Activated CD8-positive, alpha-beta T cell treated with anti-CD3 and anti-CD28 coated beads, Interleukin-2, amount 10 ng/mL, durations not matched to agents 7 days and 5 days (primary cell): ENCODE measurements at regions not wholly inside any gene's neighbourhood (a gene's known extent, or its start where the extent isn't known, plus 50 kb on each side); places are given as distances from the start of the nearest gene placed in this dataset.

ENCODE experiments used
- ATAC-seq: fragments of 150-1000 bp; cut with Tn5 transposase; one replicate; pipeline ENCODE4 v1.10.0; 2021; ENCODE audit warnings: moderate library complexity
- CTCF ChIA-PET: fragments of 350-600 bp; sonication (Branson Sonifier 250); formaldehyde crosslinking; loops from one replicate; lab custom pipeline; 2021; ENCODE audit warnings: antibody characterized with exemption; lab: Charles Lee
- POLR2A ChIA-PET: fragments of 350-600 bp; sonication (Branson Sonifier 250); formaldehyde crosslinking; loops from one replicate; lab custom pipeline; 2021; ENCODE audit warnings: antibody characterized with exemption; lab: Charles Lee
- DNase-seq: peaks from one replicate; pipeline ENCODE4 v3.0.0-alpha.2; 2020
- H3K27ac Mint-ChIP-seq: one replicate; pipeline ENCODE4 v1.8.0; 2021; ENCODE audit warnings: mild to moderate bottlenecking, mixed read lengths
- H3K27me3 Mint-ChIP-seq: one replicate; pipeline ENCODE4 v1.8.0; 2021; ENCODE audit warnings: low read depth, mixed read lengths
- H3K36me3 Mint-ChIP-seq: one replicate; pipeline ENCODE4 v1.8.0; 2021; ENCODE audit warnings: low read depth, mixed read lengths
- H3K4me1 Mint-ChIP-seq: one replicate; pipeline ENCODE4 v1.8.0; 2021; ENCODE audit warnings: low read depth, mixed read lengths
- H3K4me3 Mint-ChIP-seq: one replicate; pipeline ENCODE4 v1.8.0; 2021; ENCODE audit warnings: mild to moderate bottlenecking, mixed read lengths
- H3K9me3 Mint-ChIP-seq: one replicate; pipeline ENCODE4 v1.8.0; 2022; ENCODE audit warnings: mixed read lengths; ENCODE audit not compliant: insufficient read depth

- Mint-ChIP-seq H3K4me3 (no peak overlapping the region), H3K36me3 (no peaks in the 10 kb centered on the region), H3K4me1 (no peaks in the 10 kb centered on the region), H3K27ac (no peak overlapping the region), H3K9me3 (no peaks in the 10 kb centered on the region), H3K27me3 (peaks cover 2% of the 10 kb centered on the region)
- no peak for DNase-seq
- ChIA-PET CTCF (no interaction called here), POLR2A (no interaction called here)
- no peak for ATAC-seq
These were observed 135.4 kb upstream of the SLC30A5 start for GRCh38 chr5:68958428-68958827.

DNA sequence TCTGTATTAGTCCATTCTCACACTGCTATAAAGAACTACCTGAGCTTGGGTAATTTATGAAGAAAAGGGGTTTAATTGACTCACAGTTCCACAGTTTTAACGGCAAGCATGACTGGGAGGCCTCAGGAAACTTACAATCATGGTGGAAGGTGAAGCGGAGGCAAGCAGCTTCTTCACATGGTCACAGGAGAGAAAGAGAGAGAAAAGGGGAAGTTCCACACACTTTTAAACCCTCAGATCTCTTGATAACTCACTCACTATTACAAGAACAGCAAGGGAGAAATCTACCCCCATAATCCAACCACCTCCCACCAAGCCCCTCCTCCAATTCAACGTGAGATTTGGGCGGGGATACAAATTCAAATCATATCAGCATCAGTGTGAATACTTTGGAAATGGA, 133.4 kb upstream of the SLC30A5 start:
- no peaks in the 10 kb centered on the region for H3K9me3 Mint-ChIP-seq
- H3K4me1 Mint-ChIP-seq = no peaks in the 10 kb centered on the region
- no peak overlapping the region for H3K27ac Mint-ChIP-seq
- H3K27me3 Mint-ChIP-seq = peaks cover 2% of the 10 kb centered on the region
- no peak for ATAC-seq
- no peak for DNase-seq
- ChIA-PET CTCF (no interaction called here), POLR2A (no interaction called here)
- no peak overlapping the region for H3K4me3 Mint-ChIP-seq
- no peaks in the 10 kb centered on the region for H3K36me3 Mint-ChIP-seq

DNA sequence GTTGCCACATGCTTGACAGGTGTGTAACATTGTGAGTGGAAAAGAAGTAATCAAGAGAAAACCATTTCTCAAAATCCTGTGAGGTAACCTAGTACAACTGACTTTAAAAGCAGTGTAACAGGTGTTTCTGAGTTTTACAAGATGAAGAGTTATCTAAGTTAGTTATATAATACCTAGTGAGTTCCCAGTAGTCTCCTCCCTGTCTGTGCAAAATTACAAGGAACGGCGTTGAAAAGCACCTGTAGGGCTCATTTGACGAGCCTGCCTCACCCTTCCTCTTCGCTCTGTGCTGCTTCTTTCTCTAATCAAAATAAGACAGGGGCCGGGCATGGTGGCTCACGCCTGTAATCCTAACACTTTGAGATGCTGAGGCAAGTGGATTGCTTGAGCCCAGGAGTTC, 132.9 kb upstream of the SLC30A5 start:
- Mint-ChIP-seq H3K4me3 (no peak overlapping the region), H3K27me3 (peaks cover 2% of the 10 kb centered on the region), H3K36me3 (no peaks in the 10 kb centered on the region), H3K4me1 (no peaks in the 10 kb centered on the region), H3K27ac (no peak overlapping the region), H3K9me3 (no peaks in the 10 kb centered on the region)
- ATAC-seq (no peak), DNase-seq (no peak)
- ChIA-PET CTCF (no interaction called here), POLR2A (no interaction called here)

DNA sequence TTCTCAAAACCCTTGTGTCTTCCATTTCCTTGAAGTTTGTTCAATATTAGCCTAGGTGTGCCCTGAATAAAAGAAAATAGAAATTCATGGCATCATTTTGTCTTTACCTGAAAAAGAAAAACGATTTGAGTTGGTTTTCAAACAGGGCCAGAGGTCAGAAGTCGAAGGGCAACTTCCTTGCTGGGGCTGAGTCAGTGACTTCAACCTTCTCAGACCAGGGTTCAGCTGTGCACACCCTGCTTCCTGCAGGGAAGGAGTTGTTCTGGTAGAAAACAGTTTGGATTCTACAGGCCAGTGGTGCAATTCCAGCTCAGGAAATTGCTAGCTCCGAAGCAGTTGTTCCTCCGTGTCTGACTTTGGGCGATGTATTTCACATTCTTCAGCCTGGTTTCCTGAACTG, 132.1 kb upstream of the SLC30A5 start:
- Mint-ChIP-seq H3K9me3 (no peaks in the 10 kb centered on the region), H3K4me1 (no peaks in the 10 kb centered on the region), H3K27ac (no peak overlapping the region), H3K27me3 (peaks cover 2% of the 10 kb centered on the region), H3K36me3 (no peaks in the 10 kb centered on the region), H3K4me3 (no peak overlapping the region)
- CTCF ChIA-PET = interaction anchor here (0.6 kb wide), 1 partner anchor 1755 kb away, joined by 4 read pairs; no protein-coding TSS in a partner anchor
- POLR2A ChIA-PET = no interaction called here
- ATAC-seq (no peak), DNase-seq (no peak)

DNA sequence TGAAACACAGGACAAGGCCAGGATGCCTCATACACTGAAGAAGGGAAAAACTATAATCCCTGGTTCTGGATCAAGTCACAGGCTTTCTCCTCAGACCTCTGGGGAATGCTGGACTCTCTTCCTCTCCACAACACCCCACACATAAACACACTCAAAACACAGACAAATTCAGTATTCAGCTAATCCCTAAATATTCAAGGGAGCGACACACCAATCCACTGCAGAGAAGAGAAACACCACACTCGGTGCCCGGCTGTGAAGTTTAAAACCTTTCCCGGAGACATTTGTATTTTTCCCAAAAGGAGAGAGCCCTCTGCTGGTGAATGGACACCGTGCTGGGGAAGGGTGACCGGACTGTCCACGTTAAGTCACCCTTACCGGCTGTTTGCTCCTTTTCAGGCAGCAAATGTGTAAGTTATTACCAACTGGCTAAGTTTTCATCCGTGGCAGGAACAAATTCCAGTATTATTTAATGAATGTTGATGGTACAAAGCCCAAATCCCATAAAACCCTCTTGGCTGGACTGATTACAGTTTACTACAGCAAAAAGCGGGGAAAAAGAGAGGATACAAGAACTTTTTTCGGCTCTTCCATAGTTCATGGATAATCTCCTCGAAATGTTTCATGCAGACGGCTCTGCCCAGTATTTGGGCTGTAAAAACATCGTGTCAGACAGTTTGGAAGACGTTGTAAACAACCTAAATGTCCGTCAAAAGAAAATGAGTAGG, 130.9 kb upstream of the SLC30A5 start:
- ChIA-PET POLR2A (no interaction called here), CTCF (no interaction called here)
- Mint-ChIP-seq H3K4me1 (no peaks in the 10 kb centered on the region), H3K4me3 (no peak overlapping the region), H3K36me3 (no peaks in the 10 kb centered on the region), H3K27ac (no peak overlapping the region), H3K9me3 (no peaks in the 10 kb centered on the region), H3K27me3 (peaks cover 2% of the 10 kb centered on the region)
- no peak for ATAC-seq
- no peak for DNase-seq

GRCh38 chr5:68964679-68965078, 129.1 kb upstream of the SLC30A5 start:
- no peaks in the 10 kb centered on the region for H3K9me3 Mint-ChIP-seq
- POLR2A ChIA-PET = no interaction called here
- peaks cover 2% of the 10 kb centered on the region for H3K27me3 Mint-ChIP-seq
- no peak for ATAC-seq
- no peaks in the 10 kb centered on the region for H3K36me3 Mint-ChIP-seq
- H3K27ac Mint-ChIP-seq = no peak overlapping the region
- DNase-seq = no peak
- no peak overlapping the region for H3K4me3 Mint-ChIP-seq
- H3K4me1 Mint-ChIP-seq = no peaks in the 10 kb centered on the region
- CTCF ChIA-PET = no interaction called here

- ChIA-PET CTCF (no interaction called here), POLR2A (no interaction called here)
- H3K27me3 Mint-ChIP-seq = peaks cover 4% of the 10 kb centered on the region
- no peak for DNase-seq
- no peak overlapping the region for H3K4me3 Mint-ChIP-seq
- no peak for ATAC-seq
- no peak overlapping the region for H3K27ac Mint-ChIP-seq
- H3K9me3 Mint-ChIP-seq = no peaks in the 10 kb centered on the region
- H3K36me3 Mint-ChIP-seq = no peaks in the 10 kb centered on the region
- H3K4me1 Mint-ChIP-seq = no peaks in the 10 kb centered on the region
These were observed 127.9 kb upstream of the SLC30A5 start for GRCh38 chr5:68965926-68966325.

DNA sequence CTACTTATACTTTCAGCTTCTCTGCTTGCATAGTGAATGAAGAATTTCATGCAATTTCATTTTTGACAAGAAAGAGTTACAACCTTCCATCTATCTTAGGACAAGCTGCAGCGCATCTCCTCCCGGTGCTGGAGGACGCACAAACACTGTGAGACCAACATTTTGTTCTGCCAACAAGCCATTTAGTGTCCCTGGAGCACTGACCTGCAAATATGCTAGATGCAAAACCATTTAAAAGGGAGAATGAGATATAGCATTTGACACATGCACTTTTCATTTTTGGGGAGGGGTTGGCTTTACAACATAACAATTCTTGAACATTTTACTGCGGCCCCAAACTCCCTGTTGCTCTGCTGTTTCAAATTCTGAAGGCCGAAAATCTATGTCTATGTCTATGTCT, 127.2 kb upstream of the SLC30A5 start:
- DNase-seq (no peak), ATAC-seq (no peak)
- H3K9me3 Mint-ChIP-seq = no peaks in the 10 kb centered on the region
- POLR2A ChIA-PET = no interaction called here
- no peak overlapping the region for H3K4me3 Mint-ChIP-seq
- H3K27me3 Mint-ChIP-seq = peaks cover 4% of the 10 kb centered on the region
- H3K36me3 Mint-ChIP-seq = no peaks in the 10 kb centered on the region
- CTCF ChIA-PET = no interaction called here
- H3K4me1 Mint-ChIP-seq = no peaks in the 10 kb centered on the region
- H3K27ac Mint-ChIP-seq = no peak overlapping the region

DNA sequence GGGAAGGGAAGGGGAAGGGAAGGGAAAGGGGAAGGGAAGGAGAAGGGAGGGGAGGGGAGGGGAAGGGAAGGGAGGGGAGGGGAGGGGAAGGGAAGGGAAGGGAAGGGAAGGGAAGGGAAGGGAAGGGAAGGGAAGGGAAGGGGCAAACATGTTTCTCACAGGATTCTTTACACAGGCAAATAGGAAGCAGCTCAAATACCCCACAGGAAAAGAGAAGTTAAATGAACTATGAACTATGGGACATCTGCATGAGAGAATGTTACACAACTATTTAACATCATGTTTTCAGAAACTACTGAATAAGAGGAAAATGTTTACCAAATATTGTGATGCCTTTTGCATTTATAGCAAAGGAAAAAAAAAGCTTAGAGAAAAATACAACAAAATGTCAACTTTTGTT, 125.4 kb upstream of the SLC30A5 start:
- Mint-ChIP-seq H3K27me3 (peaks cover 2% of the 10 kb centered on the region), H3K4me1 (no peaks in the 10 kb centered on the region), H3K27ac (no peak overlapping the region), H3K9me3 (no peaks in the 10 kb centered on the region), H3K36me3 (no peaks in the 10 kb centered on the region), H3K4me3 (no peak overlapping the region)
- ATAC-seq = no peak
- ChIA-PET POLR2A (no interaction called here), CTCF (no interaction called here)
- DNase-seq = no peak

DNA sequence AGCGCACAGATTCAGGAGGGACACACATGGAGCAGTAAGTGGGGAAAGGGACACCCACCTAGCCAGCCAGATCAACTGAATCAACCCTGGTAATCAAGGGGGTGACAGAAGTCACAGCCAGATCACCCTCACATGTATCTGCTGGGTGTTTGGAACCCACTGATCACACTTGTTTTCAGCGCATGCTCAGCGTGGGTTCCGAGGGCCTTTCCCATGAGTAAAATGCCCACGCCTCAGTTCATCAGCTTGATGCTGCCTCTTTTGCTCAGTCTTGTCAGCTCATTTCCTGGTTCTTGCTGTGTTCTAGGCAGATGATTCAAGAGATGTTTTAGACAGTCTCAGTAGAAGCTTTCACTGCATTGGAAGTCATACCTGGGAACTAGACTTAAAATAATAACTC, 123.2 kb upstream of the SLC30A5 start:
- DNase-seq = no peak
- H3K4me3 Mint-ChIP-seq = no peak overlapping the region
- ChIA-PET CTCF (no interaction called here), POLR2A (no interaction called here)
- H3K36me3 Mint-ChIP-seq = no peaks in the 10 kb centered on the region
- no peak overlapping the region for H3K27ac Mint-ChIP-seq
- H3K9me3 Mint-ChIP-seq = peaks cover 3% of the 10 kb centered on the region
- H3K4me1 Mint-ChIP-seq = no peaks in the 10 kb centered on the region
- ATAC-seq = no peak
- peaks cover 2% of the 10 kb centered on the region for H3K27me3 Mint-ChIP-seq

- DNase-seq (no peak), ATAC-seq (no peak)
- Mint-ChIP-seq H3K9me3 (peaks cover 16% of the 10 kb centered on the region), H3K4me3 (no peak overlapping the region), H3K36me3 (no peaks in the 10 kb centered on the region), H3K27ac (no peak overlapping the region), H3K4me1 (no peaks in the 10 kb centered on the region), H3K27me3 (peaks cover 5% of the 10 kb centered on the region)
- POLR2A ChIA-PET = no interaction called here
- CTCF ChIA-PET = no interaction called here
These were observed 120.1 kb upstream of the SLC30A5 start for GRCh38 chr5:68973696-68974095.

DNA sequence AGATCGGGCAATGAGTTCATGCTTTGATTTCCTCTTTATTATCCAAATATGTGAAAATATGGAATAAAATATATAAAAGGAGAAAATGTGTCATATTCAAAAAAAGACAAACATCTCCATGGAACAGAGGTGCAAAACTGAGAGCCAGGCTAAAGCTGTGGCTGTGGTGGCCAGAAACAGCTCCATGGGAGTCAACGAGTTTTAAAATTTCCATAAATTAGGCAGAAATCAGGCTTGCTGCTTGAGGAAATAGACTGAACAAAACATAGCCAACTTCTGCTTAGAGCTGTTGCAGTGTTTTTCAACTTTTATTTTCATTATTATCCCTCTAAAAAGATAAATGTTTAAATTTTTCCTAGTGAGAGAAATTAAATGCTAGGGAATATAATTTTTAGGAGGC, 110.8 kb upstream of the SLC30A5 start:
- Mint-ChIP-seq H3K9me3 (no peaks in the 10 kb centered on the region), H3K27me3 (peaks cover 4% of the 10 kb centered on the region), H3K27ac (no peak overlapping the region), H3K4me1 (no peaks in the 10 kb centered on the region), H3K4me3 (no peak overlapping the region), H3K36me3 (no peaks in the 10 kb centered on the region)
- ATAC-seq (no peak), DNase-seq (no peak)
- ChIA-PET POLR2A (no interaction called here), CTCF (no interaction called here)

- Mint-ChIP-seq H3K36me3 (no peaks in the 10 kb centered on the region), H3K27me3 (no peaks in the 10 kb centered on the region), H3K4me3 (no peak overlapping the region), H3K9me3 (no peaks in the 10 kb centered on the region), H3K4me1 (no peaks in the 10 kb centered on the region), H3K27ac (no peak overlapping the region)
- no peak for ATAC-seq
- CTCF ChIA-PET = interaction anchor here (0.7 kb wide), 1 partner anchor 652 kb away, joined by 3 read pairs; no protein-coding TSS in a partner anchor
- DNase-seq = no peak
- POLR2A ChIA-PET = no interaction called here
These were observed 109.9 kb upstream of the SLC30A5 start for GRCh38 chr5:68983959-68984358.
